GM18502 (cell line): ENCODE measurements at regions not wholly inside any gene's neighbourhood (a gene's known extent, or its start where the extent isn't known, plus 50 kb on each side); places are given as distances from the start of the nearest gene placed in this dataset.

Experiments
- ATAC-seq: cut with Tn5 transposase; IDR thresholded peaks from one replicate; pipeline ENCODE4 v1.9.1; 2021; ENCODE audit warnings: mild to moderate bottlenecking; ENCODE audit not compliant: unreplicated experiment, poor library complexity

GRCh38 chr13:46964789-46965527 is 68.1 kb upstream of the HTR2A start:
- ATAC-seq: no peak

GRCh38 chr13:46963904-46964303 is 67.1 kb upstream of the HTR2A start:
- no peak for ATAC-seq

- ATAC-seq: no peak
These were observed 65.6 kb upstream of the HTR2A start for GRCh38 chr13:46962281-46962941.

GRCh38 chr13:46961719-46962118 is 64.9 kb upstream of the HTR2A start:
- peak; percentile 99 for ATAC-seq

- ATAC-seq: no peak
These were observed 57.1 kb upstream of the HTR2A start for GRCh38 chr13:46953941-46954340.

- peak; percentile 87 for ATAC-seq
These were observed 56.5 kb upstream of the HTR2A start for GRCh38 chr13:46953331-46953730.

GRCh38 chr13:46951516-46951915 is 54.7 kb upstream of the HTR2A start:
- ATAC-seq: no peak

GRCh38 chr13:46949211-46949610 is 52.4 kb upstream of the HTR2A start:
- no peak for ATAC-seq

GRCh38 chr13:46948338-46948737 is 51.5 kb upstream of the HTR2A start:
- no peak for ATAC-seq

- no peak for ATAC-seq
These were observed 50.8 kb upstream of the HTR2A start for GRCh38 chr13:46947425-46948191.
